Endothelial cell of umbilical vein (primary cell): ENCODE measurements at regions not wholly inside any gene's neighbourhood (a gene's known extent, or its start where the extent isn't known, plus 50 kb on each side); places are given as distances from the start of the nearest gene placed in this dataset.

Source experiments
- BruUV-seq: library from RNA; stranded (reverse); fragments of 400-500 nt; replicated peaks from 2 replicates; lab custom pipeline; 2021; lab: Mats Ljungman, UMichigan
- CTCF ChIA-PET: fragments of 300-600, 350-600 bp; sonication (Branson Sonifier 250); formaldehyde crosslinking; loops from one replicate; lab custom pipeline; 2021; ENCODE audit warnings: antibody characterized with exemption, inconsistent platforms; lab: Charles Lee
- POLR2A ChIA-PET: fragments of 300-600, 350-600 bp; sonication (Branson Sonifier 250); formaldehyde crosslinking; loops from one replicate; lab custom pipeline; 2021; ENCODE audit warnings: antibody characterized with exemption, inconsistent platforms; lab: Charles Lee
- DNase-seq: peaks from one replicate; pipeline ENCODE4 v3.0.0-alpha.2; 2011; ENCODE audit warnings: low read depth, low spot score
- FAIRE-seq: peaks from 2 replicates; lab custom pipeline; 2011; peaks lifted over from hg19 to GRCh38; lab: Jason Lieb, UNC
- H2AFZ ChIP-seq: 2 replicates; pipeline ENCODE4 v1.6.0; 2012; ENCODE audit warnings: low read depth, low read length, control low read depth, inconsistent platforms
- H3K27ac ChIP-seq: 2 replicates; pipeline ENCODE4 v1.5.1; 2011; ENCODE audit warnings: low read depth, mild to moderate bottlenecking, control low read depth, low read length, moderate library complexity; ENCODE audit not compliant: insufficient read depth
- H3K27me3 ChIP-seq, 2 experiments: 2 replicates each; pipeline versions ENCODE4 v1.6.0 to v1.6.1; 2011; ENCODE audit warnings: low read length in 2 of 2, mixed read lengths in 1 of 2; ENCODE audit not compliant: control insufficient read depth in 2 of 2, insufficient read depth in 2 of 2
- H3K36me3 ChIP-seq, 2 experiments: 2 replicates in 1 of 2; 3 replicates in 1 of 2; pipeline ENCODE4 v1.5.1; 2011; ENCODE audit warnings: low read length in 2 of 2, mild to moderate bottlenecking in 1 of 2, moderate library complexity in 1 of 2; ENCODE audit not compliant: control insufficient read depth in 2 of 2, insufficient read depth in 2 of 2; ENCODE audit errors: extremely low read depth in 1 of 2
- H3K4me1 ChIP-seq: 3 replicates; pipeline ENCODE4 v1.5.1; 2011; ENCODE audit warnings: mild to moderate bottlenecking, low read length; ENCODE audit not compliant: control insufficient read depth, insufficient read depth; ENCODE audit errors: extremely low read depth
- H3K4me2 ChIP-seq: 2 replicates; pipeline ENCODE4 v1.6.1; 2011; ENCODE audit warnings: low read length, control low read depth, mixed read lengths; ENCODE audit not compliant: insufficient read depth
- H3K4me3 ChIP-seq, 3 experiments: fragments of 200-600 bp in 1 of 3; sonication (generic), shearing (Covaris generic) in 1 of 3; replicated peaks in 1 of 3; 2 replicates each; pipeline ENCODE4 v1.5.1; 2011 to 2016; ENCODE audit warnings: control low read depth in 3 of 3, low read length in 3 of 3, mild to moderate bottlenecking in 2 of 3, inconsistent platforms in 1 of 3, low read depth in 1 of 3, moderate library complexity in 1 of 3; ENCODE audit not compliant: insufficient read depth in 1 of 3
- H3K79me2 ChIP-seq: 2 replicates; pipeline ENCODE4 v1.6.0; 2012; ENCODE audit warnings: low read length, inconsistent platforms; ENCODE audit not compliant: control insufficient read depth, insufficient read depth
- H3K9ac ChIP-seq: replicated peaks from 2 replicates; pipeline ENCODE3; 2011; ENCODE audit warnings: low read length, control low read depth; ENCODE audit not compliant: insufficient read depth; ENCODE audit errors: extremely low read depth
- H3K9me1 ChIP-seq: replicated peaks from 3 replicates; pipeline ENCODE4 v1.6.0; 2011; ENCODE audit warnings: mild to moderate bottlenecking, low read length; ENCODE audit not compliant: control insufficient read depth, insufficient read depth; ENCODE audit errors: extremely low read depth
- H3K9me3 ChIP-seq: replicated peaks from 2 replicates; pipeline ENCODE4 v1.5.1; 2012; ENCODE audit warnings: low read length, inconsistent platforms; ENCODE audit not compliant: control insufficient read depth, insufficient read depth
- H4K20me1 ChIP-seq: replicated peaks from 2 replicates; pipeline ENCODE3; 2011; ENCODE audit warnings: mild to moderate bottlenecking, low read length; ENCODE audit not compliant: control insufficient read depth, insufficient read depth; ENCODE audit errors: extremely low read depth
- EZH2 ChIP-seq: IDR thresholded peaks from 2 replicates; pipeline ENCODE4 v1.6.1; 2012; ENCODE audit warnings: borderline replicate concordance, low read depth, mild to moderate bottlenecking, moderate library complexity, low read length, inconsistent platforms; ENCODE audit not compliant: severe bottlenecking
- GATA2 ChIP-seq: IDR thresholded peaks from 2 replicates; pipeline ENCODE4 v1.7.0; 2011; ENCODE audit warnings: low read depth, mild to moderate bottlenecking, moderate library complexity, mixed read lengths, low read length; ENCODE audit not compliant: insufficient read length, insufficient read depth
- MYC ChIP-seq: IDR thresholded peaks from one replicate; pipeline ENCODE4 v1.6.1; 2011; ENCODE audit warnings: mild to moderate bottlenecking, low read depth, low read length
- POLR2A ChIP-seq: IDR thresholded peaks from 2 replicates; pipeline ENCODE4 v1.6.1; 2012; ENCODE audit warnings: low read depth, mild to moderate bottlenecking, control low read depth, low read length
- POLR2AphosphoS5 ChIP-seq: IDR thresholded peaks from 2 replicates; pipeline ENCODE4 v1.6.1; 2012; ENCODE audit warnings: low read depth, mild to moderate bottlenecking, control low read depth, low read length, moderate library complexity; ENCODE audit not compliant: insufficient read depth
- dilution Hi-C: fragments of 300-500 bp; cut with MboI; formaldehyde crosslinking; loops from one replicate; pipeline ENCODE4 v1.15.0; 2019; ENCODE audit warnings: low sequenced_read_pairs; ENCODE audit not compliant: extremely low pct_ligation_motif_present
- intact Hi-C: fragments of 100-400 bp; cut with micrococcal nuclease; formaldehyde crosslinking; loops from one replicate; pipeline ENCODE4 v1.10.0; 2022
- TF ChIP-seq, protein P1 (sequence below): IDR thresholded peaks from 2 replicates; pipeline ENCODE4 v1.6.1; 2011; ENCODE audit not compliant: insufficient read depth, insufficient read length
- TF ChIP-seq, protein P2 (sequence below), 2 donors: IDR thresholded peaks; 1 replicate in 1 of 2; 2 replicates in 1 of 2; pipeline ENCODE4 v1.5.1; 2011; ENCODE audit warnings: low read length in 2 of 2, mild to moderate bottlenecking in 2 of 2, moderate library complexity in 2 of 2, control low read depth in 1 of 2, inconsistent platforms in 1 of 2, low read depth in 1 of 2; ENCODE audit not compliant: insufficient read depth in 1 of 2; ENCODE audit errors: extremely low read depth in 1 of 2

- Histone ChIP-seq H3K27me3 (no peaks in the 10 kb centered on the region), H2AFZ (no peak overlapping the region), H3K4me1 (no peaks in the 10 kb centered on the region), H3K27ac (no peak overlapping the region), H3K9ac (no peak overlapping the region), H3K9me3 (no peaks in the 10 kb centered on the region), H3K36me3 (no peaks in the 10 kb centered on the region), H3K9me1 (no peaks in the 10 kb centered on the region), H3K4me2 (no peak overlapping the region), H3K4me3 (no peak overlapping the region), H4K20me1 (no peaks in the 10 kb centered on the region), H3K79me2 (no peaks in the 10 kb centered on the region)
- TF ChIP-seq GATA2, result no peak
- no peak for TF ChIP-seq EZH2
- TF ChIP-seq, protein P1, sequence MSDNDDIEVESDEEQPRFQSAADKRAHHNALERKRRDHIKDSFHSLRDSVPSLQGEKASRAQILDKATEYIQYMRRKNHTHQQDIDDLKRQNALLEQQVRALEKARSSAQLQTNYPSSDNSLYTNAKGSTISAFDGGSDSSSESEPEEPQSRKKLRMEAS, result no peak
- no peak for TF ChIP-seq POLR2A
- TF ChIP-seq, protein P2, sequence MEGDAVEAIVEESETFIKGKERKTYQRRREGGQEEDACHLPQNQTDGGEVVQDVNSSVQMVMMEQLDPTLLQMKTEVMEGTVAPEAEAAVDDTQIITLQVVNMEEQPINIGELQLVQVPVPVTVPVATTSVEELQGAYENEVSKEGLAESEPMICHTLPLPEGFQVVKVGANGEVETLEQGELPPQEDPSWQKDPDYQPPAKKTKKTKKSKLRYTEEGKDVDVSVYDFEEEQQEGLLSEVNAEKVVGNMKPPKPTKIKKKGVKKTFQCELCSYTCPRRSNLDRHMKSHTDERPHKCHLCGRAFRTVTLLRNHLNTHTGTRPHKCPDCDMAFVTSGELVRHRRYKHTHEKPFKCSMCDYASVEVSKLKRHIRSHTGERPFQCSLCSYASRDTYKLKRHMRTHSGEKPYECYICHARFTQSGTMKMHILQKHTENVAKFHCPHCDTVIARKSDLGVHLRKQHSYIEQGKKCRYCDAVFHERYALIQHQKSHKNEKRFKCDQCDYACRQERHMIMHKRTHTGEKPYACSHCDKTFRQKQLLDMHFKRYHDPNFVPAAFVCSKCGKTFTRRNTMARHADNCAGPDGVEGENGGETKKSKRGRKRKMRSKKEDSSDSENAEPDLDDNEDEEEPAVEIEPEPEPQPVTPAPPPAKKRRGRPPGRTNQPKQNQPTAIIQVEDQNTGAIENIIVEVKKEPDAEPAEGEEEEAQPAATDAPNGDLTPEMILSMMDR (IDR thresholded peaks at IDR 0.05; ENCODE audit: extremely low read depth in 1 of 2, insufficient read depth in 1 of 2, low read depth in 1 of 2, low read length in 2 of 2), result no peak
- no peak for TF ChIP-seq POLR2AphosphoS5
- no peak for TF ChIP-seq MYC
- CTCF ChIA-PET, result no interaction called here
- DNase-seq (no peak), FAIRE-seq (no peak)
- POLR2A ChIA-PET, result no interaction called here
- intact Hi-C loops, result no loop called here
- dilution Hi-C loops, result no loop called here
- BruUV-seq, result no TSS peak
These were observed 460.2 kb upstream of the ACVR2A start for GRCh38 chr2:147384659-147385058.
